ENCODE measurements at regions not wholly inside any gene's neighbourhood (a gene's known extent, or its start where the extent isn't known, plus 50 kb on each side); places are given as distances from the start of the nearest gene placed in this dataset.

DNA sequence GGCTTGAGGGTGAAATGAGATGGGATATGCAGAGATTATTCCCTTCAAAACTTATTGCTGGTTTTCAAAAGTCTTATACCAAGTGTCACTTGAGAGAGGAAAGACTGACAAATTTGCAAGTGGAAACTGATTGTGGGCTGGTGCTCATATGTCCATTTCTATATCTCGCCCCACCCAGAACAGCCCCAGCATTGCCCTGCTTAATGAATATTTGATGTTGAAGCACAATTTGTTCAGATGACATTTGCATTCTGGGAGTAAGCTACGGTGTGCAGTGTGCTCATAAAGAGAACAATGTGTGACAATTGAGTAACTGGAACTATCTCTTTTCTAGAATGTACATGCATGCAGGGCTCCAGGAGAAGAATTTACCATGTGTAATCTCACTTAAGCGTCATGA is 223.5 kb upstream of the TRPC5 start:
- no peaks in the 10 kb centered on the region for H3K36me3 ChIP-seq (ENCODE audit: insufficient read depth, low read length)
- H3F3A ChIP-seq (ENCODE audit: insufficient read depth, low read length), result no peaks in the 10 kb centered on the region
- H3K4me2 ChIP-seq (ENCODE audit: low read length), result no peak overlapping the region
- H2AFZ ChIP-seq (ENCODE audit: low read length), result no peak overlapping the region
- H4K20me1 ChIP-seq (ENCODE audit: insufficient read depth, low read length), result no peaks in the 10 kb centered on the region
- TF ChIP-seq EZH2 (IDR thresholded peaks at IDR 0.05; ENCODE audit: borderline replicate concordance, low read length), result no peak
- TF ChIP-seq, protein P1, sequence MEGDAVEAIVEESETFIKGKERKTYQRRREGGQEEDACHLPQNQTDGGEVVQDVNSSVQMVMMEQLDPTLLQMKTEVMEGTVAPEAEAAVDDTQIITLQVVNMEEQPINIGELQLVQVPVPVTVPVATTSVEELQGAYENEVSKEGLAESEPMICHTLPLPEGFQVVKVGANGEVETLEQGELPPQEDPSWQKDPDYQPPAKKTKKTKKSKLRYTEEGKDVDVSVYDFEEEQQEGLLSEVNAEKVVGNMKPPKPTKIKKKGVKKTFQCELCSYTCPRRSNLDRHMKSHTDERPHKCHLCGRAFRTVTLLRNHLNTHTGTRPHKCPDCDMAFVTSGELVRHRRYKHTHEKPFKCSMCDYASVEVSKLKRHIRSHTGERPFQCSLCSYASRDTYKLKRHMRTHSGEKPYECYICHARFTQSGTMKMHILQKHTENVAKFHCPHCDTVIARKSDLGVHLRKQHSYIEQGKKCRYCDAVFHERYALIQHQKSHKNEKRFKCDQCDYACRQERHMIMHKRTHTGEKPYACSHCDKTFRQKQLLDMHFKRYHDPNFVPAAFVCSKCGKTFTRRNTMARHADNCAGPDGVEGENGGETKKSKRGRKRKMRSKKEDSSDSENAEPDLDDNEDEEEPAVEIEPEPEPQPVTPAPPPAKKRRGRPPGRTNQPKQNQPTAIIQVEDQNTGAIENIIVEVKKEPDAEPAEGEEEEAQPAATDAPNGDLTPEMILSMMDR (IDR thresholded peaks at IDR 0.05; ENCODE audit: low read length), result no peak
- H3K27me3 ChIP-seq (ENCODE audit: insufficient read depth, low read length), result no peaks in the 10 kb centered on the region
- H3K4me1 ChIP-seq (ENCODE audit: insufficient read depth, low read length, severe bottlenecking), result no peaks in the 10 kb centered on the region
- H3K9me3 ChIP-seq (ENCODE audit: low read length), result no peaks in the 10 kb centered on the region
- no peaks in the 10 kb centered on the region for H3K79me2 ChIP-seq (ENCODE audit: insufficient read depth, low read length)
- no peak overlapping the region for H3K4me3 ChIP-seq (ENCODE audit: low read depth, low read length, poor library complexity, severe bottlenecking)
- H3K9me2 ChIP-seq (ENCODE audit: low read depth, low read length), result no peaks in the 10 kb centered on the region
- H3K9ac ChIP-seq (ENCODE audit: low read length), result no peak overlapping the region
- H3K27ac ChIP-seq (ENCODE audit: low read depth, low read length, poor library complexity, severe bottlenecking), result no peak overlapping the region

DNA sequence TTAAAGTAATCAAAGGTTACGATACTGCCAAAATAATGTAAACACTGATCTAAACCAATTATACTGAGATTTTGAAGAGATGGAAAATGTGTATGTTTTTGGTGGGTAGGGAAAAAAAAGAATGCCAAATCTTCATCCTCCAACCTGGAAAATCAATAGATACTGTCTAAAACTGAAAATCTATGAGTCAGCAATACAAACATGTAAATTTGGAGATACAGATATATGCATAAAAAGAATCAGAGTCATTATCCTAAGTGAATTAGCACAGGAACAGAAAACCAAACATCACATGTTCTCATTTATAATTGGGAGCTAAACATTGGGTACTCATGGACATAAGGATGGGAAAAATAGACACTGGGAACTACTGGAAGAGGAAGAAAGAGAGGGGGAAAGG is 197.4 kb upstream of the TRPC5 start:
- H3K9me2 ChIP-seq (ENCODE audit: low read depth, low read length), result no peaks in the 10 kb centered on the region

DNA sequence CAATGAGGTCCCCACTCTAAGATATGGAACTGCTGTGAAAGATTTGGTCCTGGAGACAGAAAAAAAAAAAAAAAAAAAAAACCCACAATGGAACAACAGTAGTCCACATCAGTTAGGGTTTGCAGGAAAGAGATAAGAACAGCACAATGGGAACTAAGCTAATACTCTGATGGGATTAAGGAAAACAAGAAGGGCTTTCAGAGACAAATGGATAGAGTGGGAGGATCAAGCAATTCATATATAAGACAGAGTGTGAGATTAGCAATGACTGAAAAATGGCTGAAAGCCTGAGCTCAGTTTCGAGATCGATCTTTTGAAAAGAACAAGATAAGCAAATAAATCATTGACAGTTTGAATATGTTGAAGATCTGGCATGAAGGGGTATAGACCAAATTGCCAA is 188.4 kb upstream of the TRPC5 start:
- Histone ChIP-seq H4K20me1 (ENCODE audit: insufficient read depth, low read length) (no peaks in the 10 kb centered on the region), H3K27me3 (ENCODE audit: insufficient read depth, low read length) (no peaks in the 10 kb centered on the region), H2AFZ (ENCODE audit: low read length) (no peak overlapping the region), H3K9me3 (ENCODE audit: low read length) (no peaks in the 10 kb centered on the region), H3F3A (ENCODE audit: insufficient read depth, low read length) (no peaks in the 10 kb centered on the region), H3K79me2 (ENCODE audit: insufficient read depth, low read length) (no peaks in the 10 kb centered on the region), H3K9me2 (ENCODE audit: low read depth, low read length) (no peaks in the 10 kb centered on the region), H3K4me3 (ENCODE audit: low read depth, low read length, poor library complexity, severe bottlenecking) (no peak overlapping the region), H3K9ac (ENCODE audit: low read length) (no peak overlapping the region), H3K27ac (ENCODE audit: low read depth, low read length, poor library complexity, severe bottlenecking) (no peak overlapping the region), H3K36me3 (ENCODE audit: insufficient read depth, low read length) (no peaks in the 10 kb centered on the region), H3K4me1 (ENCODE audit: insufficient read depth, low read length, severe bottlenecking) (no peaks in the 10 kb centered on the region), H3K4me2 (ENCODE audit: low read length) (no peak overlapping the region)
- TF ChIP-seq EZH2 (IDR thresholded peaks at IDR 0.05; ENCODE audit: borderline replicate concordance, low read length), result no peak

More for the DNA sequence above, 197.4 kb upstream of the TRPC5 start:
- no peaks in the 10 kb centered on the region for H3F3A ChIP-seq (ENCODE audit: insufficient read depth, low read length)
- no peak overlapping the region for H3K27ac ChIP-seq (ENCODE audit: low read depth, low read length, poor library complexity, severe bottlenecking)
- no peaks in the 10 kb centered on the region for H3K9me3 ChIP-seq (ENCODE audit: low read length)
- H3K36me3 ChIP-seq (ENCODE audit: insufficient read depth, low read length), result no peaks in the 10 kb centered on the region
- no peaks in the 10 kb centered on the region for H3K27me3 ChIP-seq (ENCODE audit: insufficient read depth, low read length)
- no peak overlapping the region for H3K4me2 ChIP-seq (ENCODE audit: low read length)
- no peaks in the 10 kb centered on the region for H4K20me1 ChIP-seq (ENCODE audit: insufficient read depth, low read length)
- TF ChIP-seq EZH2 (IDR thresholded peaks at IDR 0.05; ENCODE audit: borderline replicate concordance, low read length), result no peak
- TF ChIP-seq, protein P1 (IDR thresholded peaks at IDR 0.05; ENCODE audit: low read length), result no peak
- H2AFZ ChIP-seq (ENCODE audit: low read length), result no peak overlapping the region
- H3K4me3 ChIP-seq (ENCODE audit: low read depth, low read length, poor library complexity, severe bottlenecking), result no peak overlapping the region
- H3K4me1 ChIP-seq (ENCODE audit: insufficient read depth, low read length, severe bottlenecking), result no peaks in the 10 kb centered on the region
- H3K9ac ChIP-seq (ENCODE audit: low read length), result no peak overlapping the region
- H3K79me2 ChIP-seq (ENCODE audit: insufficient read depth, low read length), result no peaks in the 10 kb centered on the region

DNA sequence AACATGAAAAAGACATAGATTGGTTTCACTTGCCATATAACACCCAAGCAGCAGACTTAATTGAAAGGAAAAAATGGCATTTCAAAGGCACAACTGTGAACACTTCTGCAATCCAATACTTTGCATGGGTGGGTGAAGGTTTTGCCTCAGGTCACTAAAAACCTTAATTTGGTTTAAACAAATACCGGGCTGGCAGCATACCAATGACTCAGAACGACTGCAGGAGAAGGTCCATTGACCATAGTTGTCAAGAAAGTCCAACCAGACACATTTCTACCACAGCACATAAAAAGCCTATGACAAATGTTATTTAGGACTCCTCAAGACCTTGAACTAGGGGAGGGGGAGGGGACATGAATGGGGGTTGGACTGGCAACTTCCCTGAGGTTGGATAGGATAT is 183.6 kb upstream of the TRPC5 start:
- H3K36me3 ChIP-seq (ENCODE audit: insufficient read depth, low read length), result no peaks in the 10 kb centered on the region
- no peaks in the 10 kb centered on the region for H3F3A ChIP-seq (ENCODE audit: insufficient read depth, low read length)
- H3K9me2 ChIP-seq (ENCODE audit: low read depth, low read length), result no peaks in the 10 kb centered on the region

More for the DNA sequence above, 183.6 kb upstream of the TRPC5 start:
- Histone ChIP-seq H3K4me1 (ENCODE audit: insufficient read depth, low read length, severe bottlenecking) (no peaks in the 10 kb centered on the region), H3K9me3 (ENCODE audit: low read length) (no peaks in the 10 kb centered on the region), H3K27ac (ENCODE audit: low read depth, low read length, poor library complexity, severe bottlenecking) (no peak overlapping the region), H3K4me3 (ENCODE audit: low read depth, low read length, poor library complexity, severe bottlenecking) (no peak overlapping the region), H3K27me3 (ENCODE audit: insufficient read depth, low read length) (no peaks in the 10 kb centered on the region), H3K9ac (ENCODE audit: low read length) (no peak overlapping the region), H2AFZ (ENCODE audit: low read length) (no peak overlapping the region), H3K79me2 (ENCODE audit: insufficient read depth, low read length) (no peaks in the 10 kb centered on the region), H4K20me1 (ENCODE audit: insufficient read depth, low read length) (no peaks in the 10 kb centered on the region), H3K4me2 (ENCODE audit: low read length) (no peak overlapping the region)
- TF ChIP-seq, protein P1 (IDR thresholded peaks at IDR 0.05; ENCODE audit: low read length), result no peak
- TF ChIP-seq EZH2 (IDR thresholded peaks at IDR 0.05; ENCODE audit: borderline replicate concordance, low read length), result no peak

All from OCI-LY1 (cell line).